CD14-positive monocyte (primary cell): ENCODE measurements at regions not wholly inside any gene's neighbourhood (a gene's known extent, or its start where the extent isn't known, plus 50 kb on each side); places are given as distances from the start of the nearest gene placed in this dataset.

Source experiments
- DNase-seq, 3 donors: peaks; one replicate each; pipeline ENCODE4 v3.0.0-alpha.2; 2011 to 2022
- H2AFZ ChIP-seq: 2 replicates; pipeline ENCODE4 v1.6.0; 2012; ENCODE audit warnings: mild to moderate bottlenecking, low read depth, low read length, inconsistent platforms; ENCODE audit not compliant: insufficient read depth, poor library complexity, severe bottlenecking
- H3K27ac ChIP-seq, 2 donors: 1 replicate in 1 of 2; 2 replicates in 1 of 2; pipeline ENCODE4 v1.5.1; 2012 to 2013; ENCODE audit warnings: low read length in 2 of 2, control low read depth in 1 of 2, inconsistent platforms in 1 of 2, low read depth in 1 of 2, mild to moderate bottlenecking in 1 of 2
- H3K27me3 ChIP-seq, 2 donors: one replicate each; pipeline versions ENCODE4 v1.6.0 to v1.6.1; 2011 to 2013; ENCODE audit warnings: low read length in 2 of 2; ENCODE audit not compliant: control insufficient read depth in 2 of 2, insufficient read depth in 2 of 2
- H3K36me3 ChIP-seq, 2 donors: replicated peaks in 1 of 2; 1 replicate in 1 of 2; 2 replicates in 1 of 2; pipeline versions ENCODE4 v1.5.1 to v1.6.1; 2012 to 2013; ENCODE audit warnings: low read length in 2 of 2, control low read depth in 1 of 2, inconsistent platforms in 1 of 2, mild to moderate bottlenecking in 1 of 2; ENCODE audit not compliant: insufficient read depth in 2 of 2, control insufficient read depth in 1 of 2
- H3K4me1 ChIP-seq, 2 donors: 1 replicate in 1 of 2; 2 replicates in 1 of 2; pipeline versions ENCODE4 v1.5.1 to v1.6.1; 2012 to 2013; ENCODE audit warnings: low read length in 2 of 2, control low read depth in 1 of 2, inconsistent platforms in 1 of 2, mild to moderate bottlenecking in 1 of 2, moderate library complexity in 1 of 2; ENCODE audit not compliant: insufficient read depth in 2 of 2, control insufficient read depth in 1 of 2
- H3K4me2 ChIP-seq: replicated peaks from 2 replicates; pipeline ENCODE3; 2012; ENCODE audit warnings: low read length, moderate library complexity, mild to moderate bottlenecking; ENCODE audit not compliant: poor library complexity, severe bottlenecking; ENCODE audit errors: extremely low read depth
- H3K4me3 ChIP-seq, 3 experiments: fragments of 200-600 bp in 1 of 3; sonication (generic) in 1 of 3; replicated peaks in 1 of 3; 1 replicate in 2 of 3; 2 replicates in 1 of 3; pipeline ENCODE4 v1.5.1; 2011 to 2013; ENCODE audit warnings: low read length in 3 of 3, mild to moderate bottlenecking in 3 of 3, control low read depth in 2 of 3, low read depth in 2 of 3, inconsistent platforms in 1 of 3, moderate library complexity in 1 of 3
- H3K79me2 ChIP-seq: 2 replicates; pipeline ENCODE4 v1.6.0; 2012; ENCODE audit warnings: mild to moderate bottlenecking, control low read depth, inconsistent platforms, low read length, moderate library complexity; ENCODE audit not compliant: insufficient read depth
- H3K9ac ChIP-seq: 2 replicates; pipeline ENCODE4 v1.6.0; 2017; ENCODE audit warnings: low read length, mild to moderate bottlenecking; ENCODE audit not compliant: insufficient read depth, poor library complexity, severe bottlenecking
- H3K9me3 ChIP-seq, 2 donors: replicated peaks in 1 of 2; 1 replicate in 1 of 2; 2 replicates in 1 of 2; pipeline versions ENCODE4 v1.5.1 to v1.6.1; 2012 to 2013; ENCODE audit warnings: low read length in 2 of 2, control low read depth in 1 of 2; ENCODE audit not compliant: control insufficient read depth in 1 of 2, insufficient read depth in 1 of 2
- H4K20me1 ChIP-seq: 2 replicates; pipeline ENCODE4 v1.6.0; 2012; ENCODE audit warnings: mild to moderate bottlenecking, low read length, control low read depth, moderate library complexity; ENCODE audit not compliant: insufficient read depth
- H3K27ac Mint-ChIP-seq, 7 donors: one replicate each; pipeline ENCODE4 v1.8.0; 2020; ENCODE audit warnings: mild to moderate bottlenecking in 7 of 7, mixed read lengths in 7 of 7, moderate library complexity in 6 of 7, inconsistent platforms in 2 of 7
- H3K27me3 Mint-ChIP-seq, 3 donors: one replicate each; pipeline ENCODE4 v1.8.0; 2021 to 2022; ENCODE audit warnings: low read depth in 3 of 3, mild to moderate bottlenecking in 3 of 3, mixed read lengths in 3 of 3, moderate library complexity in 3 of 3, inconsistent platforms in 1 of 3
- H3K36me3 Mint-ChIP-seq, 2 donors: one replicate each; pipeline ENCODE4 v1.8.0; 2020; ENCODE audit warnings: mixed read lengths in 2 of 2, inconsistent platforms in 1 of 2, mild to moderate bottlenecking in 1 of 2
- H3K4me1 Mint-ChIP-seq: one replicate; pipeline ENCODE4 v1.8.0; 2020; ENCODE audit warnings: mild to moderate bottlenecking, mixed read lengths
- H3K4me3 Mint-ChIP-seq, 2 donors: one replicate each; pipeline ENCODE4 v1.8.0; 2020; ENCODE audit warnings: mild to moderate bottlenecking in 2 of 2, mixed read lengths in 2 of 2, moderate library complexity in 1 of 2
- H3K9me3 Mint-ChIP-seq, 7 donors: one replicate each; pipeline ENCODE4 v1.8.0; 2020 to 2022; ENCODE audit warnings: mixed read lengths in 7 of 7, mild to moderate bottlenecking in 6 of 7, moderate library complexity in 6 of 7, inconsistent platforms in 2 of 7
- WGBS: methylation state at CpG from one replicate; pipeline ENCODE4 v1.1.5; 2013; ENCODE audit warnings: missing lambda C conversion rate; ENCODE audit not compliant: insufficient coverage; 5-methylcytosine and 5-hydroxymethylcytosine counted together
- intact Hi-C, 2 donors: fragments of 100-400 bp; cut with micrococcal nuclease; formaldehyde crosslinking; loops; one replicate each; pipeline versions ENCODE4 v1.15.0 to v1.15.1; 2023
- TF ChIP-seq, protein P1 (sequence below): fragments of 200-600 bp; IDR thresholded peaks from one replicate; pipeline ENCODE4 v1.8.0; 2022; ENCODE audit warnings: antibody characterized with exemption, mild to moderate bottlenecking

DNA sequence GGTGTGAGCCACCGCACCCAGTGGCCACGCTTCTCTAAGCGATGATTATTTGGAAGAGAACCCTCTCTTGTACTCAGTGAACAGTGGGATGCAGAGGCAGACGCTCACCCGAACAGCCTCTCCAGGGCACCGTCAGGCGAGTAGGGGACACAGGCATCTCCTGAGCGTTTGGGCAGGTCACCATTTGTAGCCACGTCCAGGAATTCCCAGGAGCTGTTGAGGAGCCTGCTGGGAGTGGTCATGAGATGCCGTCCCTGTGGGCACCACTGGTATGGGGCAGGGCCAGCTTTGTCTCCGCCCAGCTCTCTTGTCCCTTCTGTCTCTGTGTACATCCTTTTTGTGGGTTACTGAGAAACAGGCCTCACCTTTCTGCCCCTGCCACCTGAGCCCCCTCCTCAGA is 81.3 kb upstream of the ZNF469 start:
- H3K27ac ChIP-seq, result no peak overlapping the region
- H3K36me3 Mint-ChIP-seq, result no peaks in the 10 kb centered on the region
- TF ChIP-seq, protein P1, sequence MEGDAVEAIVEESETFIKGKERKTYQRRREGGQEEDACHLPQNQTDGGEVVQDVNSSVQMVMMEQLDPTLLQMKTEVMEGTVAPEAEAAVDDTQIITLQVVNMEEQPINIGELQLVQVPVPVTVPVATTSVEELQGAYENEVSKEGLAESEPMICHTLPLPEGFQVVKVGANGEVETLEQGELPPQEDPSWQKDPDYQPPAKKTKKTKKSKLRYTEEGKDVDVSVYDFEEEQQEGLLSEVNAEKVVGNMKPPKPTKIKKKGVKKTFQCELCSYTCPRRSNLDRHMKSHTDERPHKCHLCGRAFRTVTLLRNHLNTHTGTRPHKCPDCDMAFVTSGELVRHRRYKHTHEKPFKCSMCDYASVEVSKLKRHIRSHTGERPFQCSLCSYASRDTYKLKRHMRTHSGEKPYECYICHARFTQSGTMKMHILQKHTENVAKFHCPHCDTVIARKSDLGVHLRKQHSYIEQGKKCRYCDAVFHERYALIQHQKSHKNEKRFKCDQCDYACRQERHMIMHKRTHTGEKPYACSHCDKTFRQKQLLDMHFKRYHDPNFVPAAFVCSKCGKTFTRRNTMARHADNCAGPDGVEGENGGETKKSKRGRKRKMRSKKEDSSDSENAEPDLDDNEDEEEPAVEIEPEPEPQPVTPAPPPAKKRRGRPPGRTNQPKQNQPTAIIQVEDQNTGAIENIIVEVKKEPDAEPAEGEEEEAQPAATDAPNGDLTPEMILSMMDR, result no peak
- H3K79me2 ChIP-seq, result no peaks in the 10 kb centered on the region
- no peak overlapping the region for H3K4me3 Mint-ChIP-seq
- no peaks in the 10 kb centered on the region for H4K20me1 ChIP-seq
- H3K4me1 ChIP-seq, result no peaks in the 10 kb centered on the region
- WGBS, result 86% methylated on average over 10 of the region's 11 CpGs
- H3K36me3 ChIP-seq, result no peaks in the 10 kb centered on the region
- peaks cover 17 to 21% (median 19%) of the 10 kb centered on the region in 3 donors for H3K27me3 Mint-ChIP-seq
- no peak for DNase-seq
- no peak overlapping the region for H3K4me3 ChIP-seq
- H3K27me3 ChIP-seq, result no peaks in the 10 kb centered on the region
- peaks cover 4 to 13% (median 8%) of the 10 kb centered on the region in 7 donors for H3K9me3 Mint-ChIP-seq
- H3K9me3 ChIP-seq, result peaks cover 4 to 5% of the 10 kb centered on the region in 2 donors
- no peak overlapping the region for H3K4me2 ChIP-seq
- H3K27ac Mint-ChIP-seq, result no peak overlapping the region
- H3K9ac ChIP-seq, result no peak overlapping the region
- H3K4me1 Mint-ChIP-seq, result no peaks in the 10 kb centered on the region
- intact Hi-C loops, result no loop called here
- H2AFZ ChIP-seq, result no peak overlapping the region

DNA sequence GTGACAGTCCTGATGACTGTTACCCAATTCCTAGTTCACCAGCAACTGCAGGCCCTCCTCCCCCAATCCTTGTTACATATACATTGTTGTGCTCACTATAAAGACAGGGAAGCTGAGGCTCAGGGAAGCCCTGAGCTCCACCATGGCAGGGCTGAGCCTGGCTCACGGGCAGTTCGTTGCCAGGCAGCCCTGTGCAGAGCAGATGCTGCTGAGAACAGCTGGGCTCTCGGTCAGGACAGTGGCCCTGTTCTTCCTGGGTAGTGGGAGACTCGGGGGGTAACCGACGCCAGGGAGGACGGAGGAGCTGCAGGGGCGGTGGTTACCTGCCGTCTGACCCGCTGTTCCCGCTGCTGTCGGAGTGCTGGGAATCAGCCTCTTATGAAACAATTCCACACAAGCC is 80.9 kb upstream of the ZNF469 start:
- Histone ChIP-seq H2AFZ (no peak overlapping the region), H3K4me1 (no peaks in the 10 kb centered on the region), H3K4me3 (no peak overlapping the region), H3K36me3 (no peaks in the 10 kb centered on the region), H3K79me2 (no peaks in the 10 kb centered on the region), H3K27ac (no peak overlapping the region), H3K9me3 (peaks cover 4 to 5% of the 10 kb centered on the region in 2 donors), H4K20me1 (no peaks in the 10 kb centered on the region), H3K27me3 (no peaks in the 10 kb centered on the region), H3K9ac (no peak overlapping the region), H3K4me2 (no peak overlapping the region)
- 100% methylated on average over 2 of the region's 12 CpGs for WGBS
- peaks cover 17 to 20% (median 19%) of the 10 kb centered on the region in 3 donors for H3K27me3 Mint-ChIP-seq
- peaks cover 4 to 13% (median 8%) of the 10 kb centered on the region in 7 donors for H3K9me3 Mint-ChIP-seq
- intact Hi-C loops, result no loop called here
- H3K4me3 Mint-ChIP-seq, result no peak overlapping the region
- no peaks in the 10 kb centered on the region for H3K36me3 Mint-ChIP-seq
- no peak for DNase-seq
- H3K4me1 Mint-ChIP-seq, result no peaks in the 10 kb centered on the region
- H3K27ac Mint-ChIP-seq, result no peak overlapping the region
- TF ChIP-seq, protein P1, result no peak
